ENCODE measurements at regions not wholly inside any gene's neighbourhood (a gene's known extent, or its start where the extent isn't known, plus 50 kb on each side); places are given as distances from the start of the nearest gene placed in this dataset.
A peak's percentile ranks its signal among the peaks of the same experiment; 100 is the strongest.

GRCh38 chr1:109816975-109817535 lies 53.3 kb upstream of the EPS8L3 start:
- intact Hi-C loops (cut with micrococcal nuclease; ENCODE audit: unreplicated experiment): no loop called here
- BruUV-seq (replicated peaks): no TSS peak
- H3K4me1 ChIP-seq (ENCODE audit: control insufficient read depth, insufficient read depth, low read length): peaks cover 39% of the 10 kb centered on the region
- peaks cover 3% of the 10 kb centered on the region; the same call in 1 of the 2 replicates for H3K9me3 ChIP-seq (ENCODE audit: control insufficient read depth, insufficient read depth, low read depth, low read length)
- no peaks in the 10 kb centered on the region for H3K27me3 ChIP-seq (ENCODE audit: control insufficient read depth, insufficient read depth, low read length)
- ChIA-PET POLR2A (interaction anchor here (0.5 kb wide), 1 partner anchor 150 kb away, joined by 4 read pairs; no protein-coding TSS in a partner anchor), CTCF (no interaction called here)
- in situ Hi-C loops (cut with HindIII; ENCODE audit: low pct_unique_long_range_greater_than_20kb, low sequenced_read_pairs): no loop called here
- ATAC-seq: no peak
- no peak overlapping the region for H3K4me3 ChIP-seq (ENCODE audit: low read depth in 2 of 2, low read length in 2 of 2)
- TF ChIP-seq SIN3A (IDR thresholded peaks at IDR 0.05; ENCODE audit: borderline replicate concordance, insufficient read depth, low read depth, low read length) (no peak), TCF7L2 (IDR thresholded peaks at IDR 0.05; ENCODE audit: low read depth, low read length) (no peak), REST (IDR thresholded peaks at IDR 0.05; ENCODE audit: insufficient read depth in 1 of 2, low read depth in 2 of 2, low read length in 1 of 2) (no peak), POLR2AphosphoS5 (IDR thresholded peaks at IDR 0.05; ENCODE audit: low read depth, low read length) (no peak), CTCF (IDR thresholded peaks at IDR 0.05) (no peak)
- no peak for DNase-seq (ENCODE audit: low read depth, low spot score)
- peak overlapping the region; percentile 98 for H3K27ac ChIP-seq (ENCODE audit: low read length)
- no peaks in the 10 kb centered on the region for H3K36me3 ChIP-seq (ENCODE audit: control insufficient read depth, insufficient read depth, low read length)

GRCh38 chr1:109816175-109816811 lies 52.6 kb upstream of the EPS8L3 start:
- Histone ChIP-seq H3K36me3 (ENCODE audit: control insufficient read depth, insufficient read depth, low read length) (no peaks in the 10 kb centered on the region), H3K4me1 (ENCODE audit: control insufficient read depth, insufficient read depth, low read length) (peaks cover 32% of the 10 kb centered on the region), H3K9me3 (ENCODE audit: control insufficient read depth, insufficient read depth, low read depth, low read length) (peaks cover 3% of the 10 kb centered on the region; the same call in 1 of the 2 replicates), H3K27ac (ENCODE audit: low read length) (peak overlapping the region; percentile 98), H3K27me3 (ENCODE audit: control insufficient read depth, insufficient read depth, low read length) (no peaks in the 10 kb centered on the region), H3K4me3 (ENCODE audit: low read depth in 2 of 2, low read length in 2 of 2) (no peak overlapping the region)
- POLR2A ChIA-PET: interaction anchor here (0.5 kb wide), 1 partner anchor 151 kb away, joined by 4 read pairs; no protein-coding TSS in a partner anchor
- no TSS peak for BruUV-seq (replicated peaks)
- DNase-seq (ENCODE audit: low read depth, low spot score) (no peak), ATAC-seq (no peak)
- CTCF ChIA-PET: no interaction called here
- TF ChIP-seq SIN3A (IDR thresholded peaks at IDR 0.05; ENCODE audit: borderline replicate concordance, insufficient read depth, low read depth, low read length): no peak
- no peak for TF ChIP-seq POLR2AphosphoS5 (IDR thresholded peaks at IDR 0.05; ENCODE audit: low read depth, low read length)
- TF ChIP-seq REST (IDR thresholded peaks at IDR 0.05; ENCODE audit: insufficient read depth in 1 of 2, low read depth in 2 of 2, low read length in 1 of 2): no peak
- TF ChIP-seq CTCF (IDR thresholded peaks at IDR 0.05): no peak
- TF ChIP-seq TCF7L2 (IDR thresholded peaks at IDR 0.05; ENCODE audit: low read depth, low read length): no peak
- in situ Hi-C loops (cut with HindIII; ENCODE audit: low pct_unique_long_range_greater_than_20kb, low sequenced_read_pairs): no loop called here
- intact Hi-C loops (cut with micrococcal nuclease; ENCODE audit: unreplicated experiment): no loop called here

Data from Panc1 (cell line).